ENCODE measurements at regions not wholly inside any gene's neighbourhood (a gene's known extent, or its start where the extent isn't known, plus 50 kb on each side); places are given as distances from the start of the nearest gene placed in this dataset.
"Not testable (repeated sequence)": the region's sequence is repeated elsewhere in the genome, so short reads cannot be mapped to it uniquely, and the experiment has no call there.

GRCh38 chr13:34176633-34177032 is 358.7 kb downstream of the RFC3 start:
- no peak for DNase-seq

GRCh38 chr13:34179481-34179880 is 361.5 kb downstream of the RFC3 start:
- DNase-seq, result no peak

GRCh38 chr13:34179927-34180326 is 362.0 kb downstream of the RFC3 start:
- no peak for DNase-seq

GRCh38 chr13:34181256-34181655 is 363.3 kb downstream of the RFC3 start:
- not testable (repeated sequence) for DNase-seq

GRCh38 chr13:34189946-34190345 is 372.0 kb downstream of the RFC3 start:
- no peak for DNase-seq

- DNase-seq, result no peak
Measured at GRCh38 chr13:34201050-34201913, 383.3 kb downstream of the RFC3 start.

- DNase-seq, result no peak
Measured at GRCh38 chr13:34207334-34207733, 389.4 kb downstream of the RFC3 start.

- DNase-seq, result no peak
Measured at GRCh38 chr13:34207872-34208271, 389.9 kb downstream of the RFC3 start.

GRCh38 chr13:34208336-34208735 is 390.4 kb downstream of the RFC3 start:
- no peak for DNase-seq

- no peak for DNase-seq
Measured at GRCh38 chr13:34210341-34210740, 392.4 kb downstream of the RFC3 start.

- no peak for DNase-seq
Measured at GRCh38 chr13:34214686-34215085, 396.7 kb downstream of the RFC3 start.

- no peak for DNase-seq
Measured at GRCh38 chr13:34216256-34216655, 398.3 kb downstream of the RFC3 start.

GRCh38 chr13:34217343-34218025 is 399.5 kb downstream of the RFC3 start:
- no peak for DNase-seq

- DNase-seq, result no peak
Measured at GRCh38 chr13:34223984-34224383, 406.0 kb downstream of the RFC3 start.

- DNase-seq, result no peak
Measured at GRCh38 chr13:34224877-34225276, 406.9 kb downstream of the RFC3 start.

GRCh38 chr13:34230271-34230670 is 412.3 kb downstream of the RFC3 start:
- DNase-seq, result no peak

GRCh38 chr13:34241332-34241731 is 423.4 kb downstream of the RFC3 start:
- no peak for DNase-seq

GRCh38 chr13:34243403-34243802 is 425.5 kb downstream of the RFC3 start:
- DNase-seq, result no peak

GRCh38 chr13:34246511-34246910 is 428.6 kb downstream of the RFC3 start:
- no peak for DNase-seq

GRCh38 chr13:34247596-34247995 is 429.6 kb downstream of the RFC3 start:
- no peak for DNase-seq

GRCh38 chr13:34249546-34250039 is 431.6 kb downstream of the RFC3 start:
- no peak for DNase-seq

- DNase-seq, result no peak
Measured at GRCh38 chr13:34250151-34250670, 432.3 kb downstream of the RFC3 start.

GRCh38 chr13:34254366-34254765 is 436.4 kb downstream of the RFC3 start:
- no peak for DNase-seq

- no peak for DNase-seq
Measured at GRCh38 chr13:34255711-34256110, 437.8 kb downstream of the RFC3 start.

All from NCI-H1694 treated with DMSO at 0.1 percent for 48 hours (cell line).